SK-N-SH (cell line): ENCODE measurements at regions not wholly inside any gene's neighbourhood (a gene's known extent, or its start where the extent isn't known, plus 50 kb on each side); places are given as distances from the start of the nearest gene placed in this dataset.

ENCODE experiments used
- CTCF ChIA-PET: fragments of 300-600, 350-600 bp; formaldehyde crosslinking; extraction: SDS; loops from one replicate; lab custom pipeline; 2021; lab: Yijun Ruan, JAX
- POLR2A ChIA-PET: fragments of 350-600 bp; sonication (Branson Sonifier 250); formaldehyde crosslinking; extraction: SDS; loops from one replicate; lab custom pipeline; 2020; ENCODE audit warnings: antibody characterized with exemption, inconsistent platforms; lab: Yijun Ruan, JAX
- DNase-seq: peaks from one replicate; pipeline ENCODE4 v3.0.0; 2012
- H2AFZ ChIP-seq: fragments of 200-600 bp; sonication (generic); 2 replicates; pipeline ENCODE4 v1.8.1; 2016; ENCODE audit warnings: antibody characterized with exemption, mild to moderate bottlenecking, low read depth
- H3F3A ChIP-seq: fragments of 200-600 bp; sonication (generic); replicated peaks from 2 replicates; pipeline ENCODE3; 2016; ENCODE audit warnings: antibody characterized with exemption, mild to moderate bottlenecking; ENCODE audit not compliant: insufficient read depth
- H3K27ac ChIP-seq, 2 experiments: fragments of 200-500 bp in 1 of 2; fragments of 200-600 bp in 1 of 2; sonication (Bioruptor generic) in 1 of 2; sonication (generic), shearing (Covaris generic) in 1 of 2; 2 replicates each; pipeline versions ENCODE4 v1.5.1 to v1.6.1; 2014 to 2016; ENCODE audit warnings: low read depth in 2 of 2, inconsistent platforms in 1 of 2, low read length in 1 of 2, mild to moderate bottlenecking in 1 of 2, mixed read lengths in 1 of 2
- H3K27me3 ChIP-seq: fragments of 200-600 bp; sonication (generic), shearing (Covaris generic); 2 replicates; pipeline ENCODE4 v1.6.1; 2016; ENCODE audit warnings: mixed run types; ENCODE audit not compliant: insufficient read depth
- H3K36me3 ChIP-seq, 2 experiments: fragments of 200-500 bp in 1 of 2; fragments of 200-600 bp in 1 of 2; sonication (Bioruptor generic) in 1 of 2; sonication (generic) in 1 of 2; replicated peaks in 1 of 2; 2 replicates each; pipeline versions ENCODE3 to v1.5.1; 2014 to 2016; ENCODE audit warnings: low read length in 1 of 2, mild to moderate bottlenecking in 1 of 2; ENCODE audit not compliant: insufficient read depth in 2 of 2, control insufficient read depth in 1 of 2
- H3K4me1 ChIP-seq, 2 experiments: fragments of 200-500 bp in 1 of 2; fragments of 200-600 bp in 1 of 2; sonication (Bioruptor generic) in 1 of 2; sonication (generic), shearing (Covaris generic) in 1 of 2; 2 replicates each; pipeline versions ENCODE4 v1.5.1 to v1.6.1; 2014 to 2016; ENCODE audit warnings: low read depth in 1 of 2, low read length in 1 of 2, mixed run types in 1 of 2; ENCODE audit not compliant: insufficient read depth in 2 of 2, control insufficient read depth in 1 of 2
- H3K4me2 ChIP-seq: fragments of 200-600 bp; sonication (generic), shearing (Covaris generic); 2 replicates; pipeline ENCODE4 v1.6.1; 2017; ENCODE audit warnings: mixed run types
- H3K4me3 ChIP-seq, 2 experiments: fragments of 200-500 bp in 1 of 2; fragments of 200-600 bp in 1 of 2; sonication (Bioruptor generic) in 1 of 2; sonication (generic), shearing (Covaris generic) in 1 of 2; 2 replicates each; pipeline versions ENCODE4 v1.5.1 to v1.8.1; 2014 to 2016; ENCODE audit warnings: low read depth in 2 of 2, inconsistent platforms in 1 of 2, low read length in 1 of 2, mild to moderate bottlenecking in 1 of 2, mixed read lengths in 1 of 2, moderate library complexity in 1 of 2
- H3K79me2 ChIP-seq: fragments of 200-600 bp; sonication (generic); 2 replicates; pipeline ENCODE4 v1.8.1; 2017; ENCODE audit warnings: mild to moderate bottlenecking; ENCODE audit not compliant: insufficient read depth
- H3K9ac ChIP-seq: fragments of 200-600 bp; sonication (generic); 2 replicates; pipeline ENCODE4 v1.6.1; 2017; ENCODE audit warnings: mixed run types
- H3K9me2 ChIP-seq: fragments of 200-600 bp; sonication (generic); 2 replicates; pipeline ENCODE4 v1.6.1; 2017; ENCODE audit warnings: mixed run types
- H3K9me3 ChIP-seq: fragments of 200-600 bp; sonication (generic); 2 replicates; pipeline ENCODE4 v1.6.1; 2017; ENCODE audit warnings: mixed run types, mild to moderate bottlenecking, moderate library complexity
- H4K20me1 ChIP-seq: fragments of 200-600 bp; sonication (generic); 2 replicates; pipeline ENCODE4 v1.6.1; 2017; ENCODE audit warnings: mild to moderate bottlenecking, mixed run types; ENCODE audit not compliant: insufficient read depth
- CHD2 ChIP-seq: fragments of 150-350 bp; IDR thresholded peaks from 2 replicates; pipeline ENCODE4 v1.6.1; 2018; ENCODE audit warnings: low read length; ENCODE audit not compliant: partially characterized antibody
- ELF1 ChIP-seq: IDR thresholded peaks from 2 replicates; pipeline ENCODE4 v1.4.0; 2012
- EZH2phosphoT487 ChIP-seq: fragments of 200-600 bp; sonication (generic); IDR thresholded peaks from 2 replicates; pipeline ENCODE4 v1.6.1; 2017; ENCODE audit warnings: low read depth, mixed run types, mild to moderate bottlenecking, antibody characterized with exemption, moderate library complexity, borderline replicate concordance
- FOXM1 ChIP-seq: IDR thresholded peaks from 2 replicates; pipeline ENCODE4 v1.4.0; 2012; ENCODE audit warnings: low read depth, mild to moderate bottlenecking
- GABPA ChIP-seq: IDR thresholded peaks from 2 replicates; pipeline ENCODE4 v1.4.0; 2012; ENCODE audit warnings: low read depth, mild to moderate bottlenecking
- GATA2 ChIP-seq: sonication (generic); formaldehyde crosslinking; IDR thresholded peaks from 2 replicates; pipeline ENCODE4 v1.5.0; 2020; ENCODE audit warnings: mild to moderate bottlenecking, missing genetic modification reagents
- IRF3 ChIP-seq: fragments of 150-350 bp; IDR thresholded peaks from 2 replicates; pipeline ENCODE4 v1.6.1; 2016; ENCODE audit warnings: mild to moderate bottlenecking, low read depth, low read length
- MEF2A ChIP-seq: IDR thresholded peaks from 2 replicates; pipeline ENCODE4 v1.4.0; 2012; ENCODE audit warnings: low read depth, borderline replicate concordance
- POLR2AphosphoS5 ChIP-seq: IDR thresholded peaks from 2 replicates; pipeline ENCODE4 v1.6.1; 2012; ENCODE audit warnings: low read depth, low read length
- RAD21 ChIP-seq: IDR thresholded peaks from 2 replicates; pipeline ENCODE4 v1.6.1; 2012; ENCODE audit warnings: mild to moderate bottlenecking, low read length
- RCOR1 ChIP-seq: fragments of 150-350 bp; IDR thresholded peaks from 2 replicates; pipeline ENCODE4 v1.6.1; 2017; ENCODE audit warnings: antibody characterized with exemption, low read length
- RFX5 ChIP-seq: IDR thresholded peaks from 2 replicates; pipeline ENCODE4 v1.6.1; 2012; ENCODE audit warnings: mild to moderate bottlenecking, improper control_type of control experiment, low read length
- RXRA ChIP-seq: IDR thresholded peaks from 2 replicates; pipeline ENCODE4 v1.4.0; 2012; ENCODE audit warnings: low read depth, mild to moderate bottlenecking, borderline replicate concordance
- SIN3A ChIP-seq: IDR thresholded peaks from 2 replicates; pipeline ENCODE4 v1.6.1; 2012; ENCODE audit warnings: low read depth, mild to moderate bottlenecking, low read length, moderate library complexity, borderline replicate concordance
- TAF1 ChIP-seq: IDR thresholded peaks from 2 replicates; pipeline ENCODE4 v1.6.1; 2012; ENCODE audit warnings: low read depth, mild to moderate bottlenecking, low read length, moderate library complexity, borderline replicate concordance
- TEAD4 ChIP-seq: IDR thresholded peaks from 2 replicates; pipeline ENCODE4 v1.4.0; 2012; ENCODE audit warnings: mild to moderate bottlenecking, borderline replicate concordance; ENCODE audit not compliant: insufficient read depth
- USF1 ChIP-seq: IDR thresholded peaks from 2 replicates; pipeline ENCODE4 v1.4.0; 2012; ENCODE audit warnings: low read depth, borderline replicate concordance
- USF2 ChIP-seq: fragments of 150-350 bp; IDR thresholded peaks from 2 replicates; pipeline ENCODE4 v1.6.1; 2017; ENCODE audit warnings: antibody characterized with exemption, low read length, low read depth, borderline replicate concordance
- YY1 ChIP-seq: IDR thresholded peaks from 2 replicates; pipeline ENCODE4 v1.4.0; 2012; ENCODE audit warnings: low read depth, mild to moderate bottlenecking
- WGBS: methylation state at CpG from one replicate; pipeline ENCODE4 v1.1.6; 2017; ENCODE audit warnings: low lambda C conversion rate; 5-methylcytosine and 5-hydroxymethylcytosine counted together
- TF ChIP-seq, protein P1 (sequence below): IDR thresholded peaks from 2 replicates; pipeline ENCODE4; 2012

DNA sequence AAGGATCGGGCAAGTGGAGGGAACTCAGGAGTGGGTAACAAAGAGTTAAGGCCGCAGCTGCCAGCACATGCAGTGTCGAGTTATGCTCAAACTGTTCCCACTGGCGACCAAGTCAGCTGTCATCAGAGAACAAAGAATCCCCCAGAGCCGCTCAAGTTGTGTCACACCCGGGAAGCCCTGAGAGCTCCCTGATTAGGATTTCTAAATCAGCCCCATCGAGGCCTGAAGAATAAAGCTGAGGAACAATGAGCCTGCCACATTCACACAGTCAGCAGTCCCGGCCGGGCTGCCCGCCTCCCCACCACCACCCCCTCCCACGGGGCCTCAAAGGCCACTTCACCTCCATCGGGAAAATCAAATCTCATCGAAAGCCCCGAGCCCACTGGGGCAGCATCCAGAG, 84.5 kb downstream of the SOX9 start:
- ChIA-PET POLR2A (no interaction called here), CTCF (interaction anchor here (0.5 kb wide), 1 partner anchor 12 kb away, joined by 3 read pairs; no protein-coding TSS in a partner anchor)
- no peaks in the 10 kb centered on the region for H3K9me2 ChIP-seq
- H3K9ac ChIP-seq: no peak overlapping the region
- 57% methylated on average over 13 of the region's 14 CpGs for WGBS
- DNase-seq: no peak
- no peaks in the 10 kb centered on the region for H3K79me2 ChIP-seq
- no peaks in the 10 kb centered on the region for H3F3A ChIP-seq
- H3K4me2 ChIP-seq: no peak overlapping the region
- H4K20me1 ChIP-seq: no peaks in the 10 kb centered on the region
- H3K27ac ChIP-seq: no peak overlapping the region
- H3K27me3 ChIP-seq: peaks cover 13% of the 10 kb centered on the region; the same call in 1 of the 2 replicates
- TF ChIP-seq ELF1: no peak
- no peak for TF ChIP-seq TAF1
- TF ChIP-seq POLR2AphosphoS5: no peak
- no peak for TF ChIP-seq RAD21
- TF ChIP-seq FOXM1: no peak
- no peak for TF ChIP-seq MEF2A
- no peak for TF ChIP-seq YY1
- TF ChIP-seq, all 33 proteins: peak for 0
- Histone ChIP-seq H3K9me3 (no peaks in the 10 kb centered on the region), H2AFZ (no peak overlapping the region), H3K4me1 (no peaks in the 10 kb centered on the region), H3K36me3 (no peaks in the 10 kb centered on the region), H3K4me3 (no peak overlapping the region)

GRCh38 chr17:72205822-72206221, 85.0 kb downstream of the SOX9 start:
- no peak overlapping the region for H2AFZ ChIP-seq
- no peaks in the 10 kb centered on the region for H3F3A ChIP-seq
- H3K4me2 ChIP-seq: no peak overlapping the region
- no peaks in the 10 kb centered on the region for H3K36me3 ChIP-seq
- H3K9me2 ChIP-seq: no peaks in the 10 kb centered on the region
- H3K27me3 ChIP-seq: peaks cover 13% of the 10 kb centered on the region; the same call in 1 of the 2 replicates
- H3K9ac ChIP-seq: no peak overlapping the region
- no peaks in the 10 kb centered on the region for H3K4me1 ChIP-seq
- CTCF ChIA-PET: no interaction called here
- no peak for DNase-seq
- H3K4me3 ChIP-seq: no peak overlapping the region
- H3K79me2 ChIP-seq: no peaks in the 10 kb centered on the region
- H3K27ac ChIP-seq: no peak overlapping the region
- no peaks in the 10 kb centered on the region for H3K9me3 ChIP-seq
- no peak for TF ChIP-seq ELF1
- TF ChIP-seq, protein P1, sequence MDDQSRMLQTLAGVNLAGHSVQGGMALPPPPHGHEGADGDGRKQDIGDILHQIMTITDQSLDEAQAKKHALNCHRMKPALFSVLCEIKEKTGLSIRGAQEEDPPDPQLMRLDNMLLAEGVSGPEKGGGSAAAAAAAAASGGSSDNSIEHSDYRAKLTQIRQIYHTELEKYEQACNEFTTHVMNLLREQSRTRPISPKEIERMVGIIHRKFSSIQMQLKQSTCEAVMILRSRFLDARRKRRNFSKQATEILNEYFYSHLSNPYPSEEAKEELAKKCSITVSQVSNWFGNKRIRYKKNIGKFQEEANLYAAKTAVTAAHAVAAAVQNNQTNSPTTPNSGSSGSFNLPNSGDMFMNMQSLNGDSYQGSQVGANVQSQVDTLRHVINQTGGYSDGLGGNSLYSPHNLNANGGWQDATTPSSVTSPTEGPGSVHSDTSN: no peak
- no peak for TF ChIP-seq MEF2A
- TF ChIP-seq RXRA: no peak
- no peak for TF ChIP-seq CHD2
- no peak for TF ChIP-seq GABPA
- no peak for TF ChIP-seq TAF1
- TF ChIP-seq FOXM1: no peak
- no peak for TF ChIP-seq IRF3
- TF ChIP-seq GATA2: no peak
- no peak for TF ChIP-seq POLR2AphosphoS5
- no peak for TF ChIP-seq USF2
- no peak for TF ChIP-seq USF1
- TF ChIP-seq YY1: no peak
- TF ChIP-seq EZH2phosphoT487: no peak
- no peak for TF ChIP-seq RFX5
- no peak for TF ChIP-seq TEAD4
- TF ChIP-seq RCOR1: no peak
- TF ChIP-seq SIN3A: no peak
- TF ChIP-seq, all 33 proteins: peak for 0
- no peaks in the 10 kb centered on the region for H4K20me1 ChIP-seq
- 58% methylated on average over 3 of the region's 3 CpGs for WGBS
- POLR2A ChIA-PET: no interaction called here
